ENCODE measurements at regions not wholly inside any gene's neighbourhood (a gene's known extent, or its start where the extent isn't known, plus 50 kb on each side); places are given as distances from the start of the nearest gene placed in this dataset.

- H3K27me3 ChIP-seq (ENCODE audit: insufficient read depth, low read length): no peaks in the 10 kb centered on the region
- no peaks in the 10 kb centered on the region for H3K79me1 ChIP-seq (ENCODE audit: low read length)
- H3K9ac ChIP-seq (ENCODE audit: low read length): no peak overlapping the region
- no peak overlapping the region for H3K18ac ChIP-seq (ENCODE audit: low read length)
- no peaks in the 10 kb centered on the region for H3K4me1 ChIP-seq (ENCODE audit: control insufficient read depth in 1 of 2, insufficient read depth in 2 of 2, low read length in 2 of 2)
- H3K79me2 ChIP-seq (ENCODE audit: control insufficient read depth, insufficient read depth, low read length, poor library complexity): no peaks in the 10 kb centered on the region
- H3K23ac ChIP-seq (ENCODE audit: low read length): no peak overlapping the region
- H4K91ac ChIP-seq (ENCODE audit: low read depth, low read length): no peak overlapping the region
- no peak overlapping the region for H3K4me3 ChIP-seq (ENCODE audit: low read depth, low read length)
- H2BK120ac ChIP-seq (ENCODE audit: insufficient read depth, low read length, poor library complexity): no peak overlapping the region
- no peak overlapping the region for H2AFZ ChIP-seq (ENCODE audit: insufficient read depth, low read length, poor library complexity)
- no peak for DNase-seq
- no peak overlapping the region for H3K27ac ChIP-seq (ENCODE audit: low read depth, low read length)
- H3K4me2 ChIP-seq (ENCODE audit: low read length): no peak overlapping the region
- no peak overlapping the region for H4K8ac ChIP-seq (ENCODE audit: low read depth, low read length)
- H3K36me3 ChIP-seq (ENCODE audit: control insufficient read depth in 1 of 2, insufficient read depth in 2 of 2, low read length in 2 of 2): no peaks in the 10 kb centered on the region
- H2BK12ac ChIP-seq (ENCODE audit: low read length): no peak overlapping the region
- no peak overlapping the region for H4K12ac ChIP-seq (ENCODE audit: low read depth, low read length)
- H2AK5ac ChIP-seq (ENCODE audit: low read length): no peak overlapping the region
- H3K9me3 ChIP-seq (ENCODE audit: insufficient read depth, low read depth, low read length): no peaks in the 10 kb centered on the region
- H3K14ac ChIP-seq (ENCODE audit: low read length): no peak overlapping the region
- H3K4ac ChIP-seq (ENCODE audit: low read depth, low read length): no peak overlapping the region
- no peak overlapping the region for H2BK5ac ChIP-seq (ENCODE audit: low read depth, low read length, poor library complexity)
These were observed 252.0 kb downstream of the KCNC2 start for GRCh38 chr12:74957634-74958033.

DNA sequence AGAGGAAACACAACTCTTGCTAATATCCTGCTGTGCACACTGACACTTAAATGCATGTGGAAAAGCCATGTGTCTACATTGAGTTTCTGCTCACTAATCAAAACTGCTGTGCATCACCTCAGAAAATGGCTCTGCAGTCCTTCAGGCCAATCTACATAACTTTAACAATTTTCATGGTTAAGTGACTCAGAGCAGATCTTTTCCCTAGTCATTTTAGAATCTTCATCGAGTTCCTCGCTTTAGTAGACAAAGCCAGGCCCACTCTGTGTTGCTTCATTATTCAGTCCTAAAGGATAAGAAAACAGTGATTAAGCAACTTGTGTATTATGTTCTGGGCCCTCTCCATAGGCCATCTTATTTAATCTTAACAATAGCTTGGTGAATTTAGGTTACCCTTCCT lies 250.0 kb downstream of the KCNC2 start:
- Histone ChIP-seq H3K4ac (ENCODE audit: low read depth, low read length) (no peak overlapping the region), H2BK120ac (ENCODE audit: insufficient read depth, low read length, poor library complexity) (no peak overlapping the region), H3K23ac (ENCODE audit: low read length) (no peak overlapping the region), H3K4me2 (ENCODE audit: low read length) (no peak overlapping the region), H3K14ac (ENCODE audit: low read length) (no peak overlapping the region), H4K8ac (ENCODE audit: low read depth, low read length) (no peak overlapping the region), H3K9ac (ENCODE audit: low read length) (no peak overlapping the region), H3K36me3 (ENCODE audit: control insufficient read depth in 1 of 2, insufficient read depth in 2 of 2, low read length in 2 of 2) (no peaks in the 10 kb centered on the region), H3K27me3 (ENCODE audit: insufficient read depth, low read length) (no peaks in the 10 kb centered on the region), H4K91ac (ENCODE audit: low read depth, low read length) (no peak overlapping the region), H2BK12ac (ENCODE audit: low read length) (no peak overlapping the region), H3K4me3 (ENCODE audit: low read depth, low read length) (no peak overlapping the region), H3K27ac (ENCODE audit: low read depth, low read length) (no peak overlapping the region), H3K4me1 (ENCODE audit: control insufficient read depth in 1 of 2, insufficient read depth in 2 of 2, low read length in 2 of 2) (no peaks in the 10 kb centered on the region), H2AK5ac (ENCODE audit: low read length) (no peak overlapping the region), H2BK5ac (ENCODE audit: low read depth, low read length, poor library complexity) (no peak overlapping the region), H3K79me1 (ENCODE audit: low read length) (no peaks in the 10 kb centered on the region), H3K9me3 (ENCODE audit: insufficient read depth, low read depth, low read length) (no peaks in the 10 kb centered on the region), H4K12ac (ENCODE audit: low read depth, low read length) (no peak overlapping the region), H2AFZ (ENCODE audit: insufficient read depth, low read length, poor library complexity) (no peak overlapping the region), H3K79me2 (ENCODE audit: control insufficient read depth, insufficient read depth, low read length, poor library complexity) (no peaks in the 10 kb centered on the region), H3K18ac (ENCODE audit: low read length) (no peak overlapping the region)
- no peak for DNase-seq
- no CpG with 5 or more reads among the region's 2 CpGs for WGBS (ENCODE audit: extremely low coverage, insufficient coverage, insufficient read length)

DNA sequence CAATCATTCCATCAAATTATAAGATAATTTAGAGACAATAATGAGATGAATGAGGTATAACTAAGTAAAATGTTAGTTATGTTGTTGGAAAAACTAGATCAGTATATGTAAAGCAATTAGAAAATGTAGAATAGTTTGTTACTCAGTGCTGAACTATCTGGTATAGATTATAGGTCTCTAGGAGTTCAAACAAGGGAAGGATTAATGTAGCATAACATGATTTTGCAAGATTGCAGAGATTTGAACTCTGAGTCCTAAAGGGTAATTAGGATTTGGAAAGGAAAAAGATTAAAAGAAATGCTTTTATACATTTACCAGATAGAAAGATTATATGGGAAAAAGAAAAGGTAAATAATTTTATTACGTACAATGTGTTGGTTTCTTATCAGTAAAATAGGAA lies 246.3 kb downstream of the KCNC2 start:
- Histone ChIP-seq H3K36me3 (ENCODE audit: control insufficient read depth in 1 of 2, insufficient read depth in 2 of 2, low read length in 2 of 2) (no peaks in the 10 kb centered on the region), H3K4ac (ENCODE audit: low read depth, low read length) (no peak overlapping the region), H3K23ac (ENCODE audit: low read length) (no peak overlapping the region), H3K18ac (ENCODE audit: low read length) (no peak overlapping the region), H3K4me1 (ENCODE audit: control insufficient read depth in 1 of 2, insufficient read depth in 2 of 2, low read length in 2 of 2) (no peaks in the 10 kb centered on the region), H3K79me1 (ENCODE audit: low read length) (no peaks in the 10 kb centered on the region), H4K12ac (ENCODE audit: low read depth, low read length) (no peak overlapping the region), H3K9ac (ENCODE audit: low read length) (no peak overlapping the region), H3K14ac (ENCODE audit: low read length) (no peak overlapping the region), H2BK12ac (ENCODE audit: low read length) (no peak overlapping the region), H4K91ac (ENCODE audit: low read depth, low read length) (no peak overlapping the region), H2BK5ac (ENCODE audit: low read depth, low read length, poor library complexity) (no peak overlapping the region), H3K79me2 (ENCODE audit: control insufficient read depth, insufficient read depth, low read length, poor library complexity) (no peaks in the 10 kb centered on the region), H3K4me2 (ENCODE audit: low read length) (no peak overlapping the region), H4K8ac (ENCODE audit: low read depth, low read length) (no peak overlapping the region), H3K27me3 (ENCODE audit: insufficient read depth, low read length) (no peaks in the 10 kb centered on the region), H3K27ac (ENCODE audit: low read depth, low read length) (no peak overlapping the region), H2AK5ac (ENCODE audit: low read length) (no peak overlapping the region), H2BK120ac (ENCODE audit: insufficient read depth, low read length, poor library complexity) (no peak overlapping the region), H3K4me3 (ENCODE audit: low read depth, low read length) (no peak overlapping the region), H2AFZ (ENCODE audit: insufficient read depth, low read length, poor library complexity) (no peak overlapping the region), H3K9me3 (ENCODE audit: insufficient read depth, low read depth, low read length) (no peaks in the 10 kb centered on the region)
- DNase-seq: no peak
- WGBS (ENCODE audit: extremely low coverage, insufficient coverage, insufficient read length): 100% methylated on average over 1 of the region's 1 CpG

GRCh38 chr12:74963867-74964331 lies 245.7 kb downstream of the KCNC2 start:
- H2BK120ac ChIP-seq (ENCODE audit: insufficient read depth, low read length, poor library complexity): no peak overlapping the region
- H3K4ac ChIP-seq (ENCODE audit: low read depth, low read length): no peak overlapping the region

More at GRCh38 chr12:74963867-74964331, 245.7 kb downstream of the KCNC2 start:
- Histone ChIP-seq H3K4me3 (ENCODE audit: low read depth, low read length) (no peak overlapping the region), H3K9me3 (ENCODE audit: insufficient read depth, low read depth, low read length) (no peaks in the 10 kb centered on the region), H3K4me1 (ENCODE audit: control insufficient read depth in 1 of 2, insufficient read depth in 2 of 2, low read length in 2 of 2) (no peaks in the 10 kb centered on the region), H4K91ac (ENCODE audit: low read depth, low read length) (no peak overlapping the region), H3K9ac (ENCODE audit: low read length) (no peak overlapping the region), H3K14ac (ENCODE audit: low read length) (no peak overlapping the region), H3K23ac (ENCODE audit: low read length) (no peak overlapping the region), H3K27ac (ENCODE audit: low read depth, low read length) (no peak overlapping the region), H2AFZ (ENCODE audit: insufficient read depth, low read length, poor library complexity) (no peak overlapping the region), H3K79me1 (ENCODE audit: low read length) (no peaks in the 10 kb centered on the region), H3K18ac (ENCODE audit: low read length) (no peak overlapping the region), H2BK5ac (ENCODE audit: low read depth, low read length, poor library complexity) (no peak overlapping the region), H2AK5ac (ENCODE audit: low read length) (no peak overlapping the region), H3K27me3 (ENCODE audit: insufficient read depth, low read length) (no peaks in the 10 kb centered on the region), H4K8ac (ENCODE audit: low read depth, low read length) (no peak overlapping the region), H2BK12ac (ENCODE audit: low read length) (no peak overlapping the region), H3K79me2 (ENCODE audit: control insufficient read depth, insufficient read depth, low read length, poor library complexity) (no peaks in the 10 kb centered on the region), H4K12ac (ENCODE audit: low read depth, low read length) (no peak overlapping the region), H3K4me2 (ENCODE audit: low read length) (no peak overlapping the region), H3K36me3 (ENCODE audit: control insufficient read depth in 1 of 2, insufficient read depth in 2 of 2, low read length in 2 of 2) (no peaks in the 10 kb centered on the region)
- DNase-seq: no peak
- no CpG with 5 or more reads among the region's 5 CpGs for WGBS (ENCODE audit: extremely low coverage, insufficient coverage, insufficient read length)
